OCI-LY7 (cell line): ENCODE measurements at regions not wholly inside any gene's neighbourhood (a gene's known extent, or its start where the extent isn't known, plus 50 kb on each side); places are given as distances from the start of the nearest gene placed in this dataset.

Source experiments
- CTCF ChIP-seq: fragments of 200-600 bp; sonication (generic); conservative IDR thresholded peaks from 2 replicates; pipeline ENCODE4 v1.5.1; 2014; ENCODE audit warnings: mild to moderate bottlenecking, antibody characterized with exemption, low read length, moderate library complexity, mixed read lengths
- EZH2phosphoT487 ChIP-seq: fragments of 200-600 bp; sonication (generic); IDR thresholded peaks from 2 replicates; pipeline ENCODE4 v1.6.1; 2018; ENCODE audit warnings: low read depth, borderline replicate concordance, mild to moderate bottlenecking, mixed run types, antibody characterized with exemption, low read length, moderate library complexity, mixed read lengths

GRCh38 chr13:72041165-72041564 lies 174.2 kb upstream of the DACH1 start:
- TF ChIP-seq CTCF (no peak), EZH2phosphoT487 (no peak)
